HepG2 (cell line): ENCODE measurements at regions not wholly inside any gene's neighbourhood (a gene's known extent, or its start where the extent isn't known, plus 50 kb on each side); places are given as distances from the start of the nearest gene placed in this dataset.
A peak's percentile ranks its signal among the peaks of the same experiment; 100 is the strongest.

Experiments used
- BATF2 ChIP-seq: sonication (generic); formaldehyde crosslinking; IDR thresholded peaks from 2 replicates; pipeline ENCODE4 v1.8.0; 2022; ENCODE audit warnings: mild to moderate bottlenecking, missing genetic modification reagents, moderate library complexity
- DPF2 ChIP-seq: sonication (generic); formaldehyde crosslinking; IDR thresholded peaks from 2 replicates; pipeline ENCODE4 v1.4.0; 2020; ENCODE audit warnings: mild to moderate bottlenecking, low read depth, missing genetic modification reagents, borderline replicate concordance
- DR1 ChIP-seq: sonication (generic); formaldehyde crosslinking; IDR thresholded peaks from 2 replicates; pipeline ENCODE4 v1.8.0; 2021; ENCODE audit warnings: mild to moderate bottlenecking, missing genetic modification reagents, inconsistent platforms
- GATAD1 ChIP-seq: IDR thresholded peaks from 2 replicates; pipeline ENCODE4 v1.6.1; 2016; ENCODE audit warnings: missing genetic modification reagents, missing compliant biosample characterization
- NR2F1 ChIP-seq, 2 experiments: fragments of 450-650 bp in 1 of 2; formaldehyde crosslinking in 1 of 2; IDR thresholded peaks; 2 replicates each; pipeline versions ENCODE4 v1.5.0 to v1.6.1; 2016 to 2020; ENCODE audit warnings: mild to moderate bottlenecking in 1 of 2, missing compliant biosample characterization in 1 of 2, missing genetic modification reagents in 1 of 2, moderate library complexity in 1 of 2
- PHF21A ChIP-seq: sonication (generic); formaldehyde crosslinking; IDR thresholded peaks from 2 replicates; pipeline ENCODE4 v1.5.0; 2020; ENCODE audit warnings: mild to moderate bottlenecking, missing genetic modification reagents
- RARA ChIP-seq: IDR thresholded peaks from 2 replicates; pipeline ENCODE4 v1.6.1; 2016; ENCODE audit warnings: missing genetic modification reagents, missing compliant biosample characterization
- RNF219 ChIP-seq: sonication (generic); formaldehyde crosslinking; IDR thresholded peaks from 2 replicates; pipeline ENCODE4 v1.5.0; 2020; ENCODE audit warnings: mild to moderate bottlenecking, missing genetic modification reagents
- RXRA ChIP-seq: sonication (generic); formaldehyde crosslinking; IDR thresholded peaks from 2 replicates; pipeline ENCODE4 v1.5.1; 2020; ENCODE audit warnings: missing genetic modification reagents
- SATB2 ChIP-seq: sonication (generic); formaldehyde crosslinking; IDR thresholded peaks from 2 replicates; pipeline ENCODE4 v1.5.0; 2020; ENCODE audit warnings: missing genetic modification reagents
- SIN3B ChIP-seq: fragments of 150-350 bp; IDR thresholded peaks from 2 replicates; pipeline ENCODE4 v1.6.1; 2014; ENCODE audit warnings: low read length
- SMAD1 ChIP-seq: sonication (generic); formaldehyde crosslinking; IDR thresholded peaks from 2 replicates; pipeline ENCODE4 v1.4.0; 2020; ENCODE audit warnings: missing genetic modification reagents, low read depth, mild to moderate bottlenecking, borderline replicate concordance
- SMAD3 ChIP-seq: sonication (generic); formaldehyde crosslinking; IDR thresholded peaks from 2 replicates; pipeline ENCODE4 v1.4.0; 2020; ENCODE audit warnings: missing genetic modification reagents
- SOX5 ChIP-seq: IDR thresholded peaks from 2 replicates; pipeline ENCODE4 v1.6.1; 2016; ENCODE audit warnings: borderline replicate concordance
- SSRP1 ChIP-seq: IDR thresholded peaks from 2 replicates; pipeline ENCODE4 v1.6.1; 2016; ENCODE audit warnings: control low read depth
- TEAD3 ChIP-seq: optimal IDR thresholded peaks from 2 replicates; pipeline ENCODE3; 2016; ENCODE audit warnings: borderline replicate concordance
- THRA ChIP-seq: sonication (generic); formaldehyde crosslinking; IDR thresholded peaks from 2 replicates; pipeline ENCODE4 v1.4.0; 2020; ENCODE audit warnings: missing genetic modification reagents, borderline replicate concordance
- ZMAT5 ChIP-seq: sonication (generic); formaldehyde crosslinking; IDR thresholded peaks from 2 replicates; pipeline ENCODE4 v1.5.0; 2020; ENCODE audit warnings: mild to moderate bottlenecking, low read depth, missing genetic modification reagents, borderline replicate concordance
- ZNF124 ChIP-seq: sonication (generic); formaldehyde crosslinking; IDR thresholded peaks from 2 replicates; pipeline ENCODE4 v1.4.0; 2020; ENCODE audit warnings: missing genetic modification reagents
- ZNF225 ChIP-seq: sonication (generic); formaldehyde crosslinking; IDR thresholded peaks from 2 replicates; pipeline ENCODE4 v1.4.0; 2020; ENCODE audit warnings: mild to moderate bottlenecking, missing genetic modification reagents
- ZNF329 ChIP-seq: sonication (generic); formaldehyde crosslinking; IDR thresholded peaks from 2 replicates; pipeline ENCODE4 v1.9.0; 2021; ENCODE audit warnings: low read depth, mild to moderate bottlenecking, missing genetic modification reagents
- ZNF547 ChIP-seq: sonication (generic); formaldehyde crosslinking; IDR thresholded peaks from 2 replicates; pipeline ENCODE4 v1.5.1; 2020; ENCODE audit warnings: mild to moderate bottlenecking, missing genetic modification reagents
- ZNF580 ChIP-seq: IDR thresholded peaks from 2 replicates; pipeline ENCODE4 v1.6.1; 2016; ENCODE audit warnings: low read depth, borderline replicate concordance
- ZNF691 ChIP-seq: sonication (generic); formaldehyde crosslinking; IDR thresholded peaks from 2 replicates; pipeline ENCODE4 v1.4.0; 2020; ENCODE audit warnings: missing genetic modification reagents, low read depth, mild to moderate bottlenecking, borderline replicate concordance
- ZNF740 ChIP-seq: sonication (generic); formaldehyde crosslinking; IDR thresholded peaks from 2 replicates; pipeline ENCODE4 v1.4.0; 2020; ENCODE audit warnings: missing genetic modification reagents
- ZSCAN22 ChIP-seq: sonication (generic); formaldehyde crosslinking; IDR thresholded peaks from 2 replicates; pipeline ENCODE4 v1.4.0; 2020; ENCODE audit warnings: mild to moderate bottlenecking, missing genetic modification reagents

- TF ChIP-seq ZNF691 (CRISPR knock-in tag) (no peak), ZSCAN22 (no peak), DR1 (no peak), PHF21A (CRISPR knock-in tag) (no peak), NR2F1 (CRISPR knock-in tag; IDR thresholded peaks at IDR 0.05) (no peak), SOX5 (CRISPR knock-in tag) (0 out of 2 replicates have a peak, but pooled peaks have one; percentile 12), SIN3B (no peak; the same call in 1 of the 2 replicates), GATAD1 (CRISPR knock-in tag) (no peak), SATB2 (CRISPR knock-in tag) (no peak), TEAD3 (CRISPR knock-in tag) (no peak), SMAD1 (CRISPR knock-in tag) (no peak), ZNF740 (CRISPR knock-in tag) (peak; percentile 89), ZMAT5 (CRISPR knock-in tag) (no peak), ZNF124 (CRISPR knock-in tag) (no peak), THRA (no peak), RXRA (CRISPR knock-in tag) (no peak), ZNF225 (CRISPR knock-in tag) (no peak), DPF2 (CRISPR knock-in tag) (no peak), SSRP1 (CRISPR knock-in tag) (no peak), SMAD3 (CRISPR knock-in tag) (no peak), ZNF547 (CRISPR knock-in tag) (no peak), ZNF329 (no peak), BATF2 (no peak), ZNF580 (CRISPR knock-in tag) (peak; percentile 69; the same call in 1 of the 2 replicates), RNF219 (CRISPR knock-in tag) (no peak), RARA (CRISPR knock-in tag) (no peak)
Measured at GRCh38 chr2:14903709-14904374, 271.3 kb downstream of the LRATD1 start (continued).
